Esophagus muscularis mucosa (tissue), 3 donors: ENCODE measurements at regions not wholly inside any gene's neighbourhood (a gene's known extent, or its start where the extent isn't known, plus 50 kb on each side); places are given as distances from the start of the nearest gene placed in this dataset.

Experiments
- POLR2A ChIP-seq: fragments of 450-650 bp; IDR thresholded peaks from one replicate; pipeline ENCODE4 v1.6.1; 2017; ENCODE audit warnings: antibody characterized with exemption, moderate library complexity, mild to moderate bottlenecking, low read depth
- TF ChIP-seq, protein P1 (sequence below), 3 experiments: fragments of 200-600 bp in 2 of 3; fragments of 450-650 bp in 1 of 3; sonication (generic) in 2 of 3; IDR thresholded peaks; one replicate each; pipeline ENCODE4 v1.5.1; 2017 to 2019; ENCODE audit warnings: antibody characterized with exemption in 3 of 3, mild to moderate bottlenecking in 2 of 3, moderate library complexity in 1 of 3

DNA sequence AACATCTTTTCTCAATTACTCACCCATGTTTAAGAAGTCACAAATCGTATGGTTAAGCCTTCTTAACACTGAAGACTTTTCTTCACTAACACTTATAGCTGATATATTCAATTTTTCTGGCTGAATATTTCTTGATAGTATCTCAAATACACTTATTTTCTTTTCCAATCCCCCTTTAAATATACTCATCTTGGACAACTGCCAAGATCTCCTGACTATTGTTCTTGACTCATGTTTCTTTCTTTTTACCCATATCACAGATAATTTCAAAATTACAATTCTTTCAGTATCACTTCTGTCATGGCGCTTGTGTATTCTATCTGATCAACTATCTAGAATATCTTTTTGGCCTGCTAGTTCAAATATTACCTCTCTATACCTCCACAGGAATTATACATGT is 954.3 kb upstream of the ACVR2A start:
- TF ChIP-seq POLR2A = no peak
- TF ChIP-seq, protein P1, sequence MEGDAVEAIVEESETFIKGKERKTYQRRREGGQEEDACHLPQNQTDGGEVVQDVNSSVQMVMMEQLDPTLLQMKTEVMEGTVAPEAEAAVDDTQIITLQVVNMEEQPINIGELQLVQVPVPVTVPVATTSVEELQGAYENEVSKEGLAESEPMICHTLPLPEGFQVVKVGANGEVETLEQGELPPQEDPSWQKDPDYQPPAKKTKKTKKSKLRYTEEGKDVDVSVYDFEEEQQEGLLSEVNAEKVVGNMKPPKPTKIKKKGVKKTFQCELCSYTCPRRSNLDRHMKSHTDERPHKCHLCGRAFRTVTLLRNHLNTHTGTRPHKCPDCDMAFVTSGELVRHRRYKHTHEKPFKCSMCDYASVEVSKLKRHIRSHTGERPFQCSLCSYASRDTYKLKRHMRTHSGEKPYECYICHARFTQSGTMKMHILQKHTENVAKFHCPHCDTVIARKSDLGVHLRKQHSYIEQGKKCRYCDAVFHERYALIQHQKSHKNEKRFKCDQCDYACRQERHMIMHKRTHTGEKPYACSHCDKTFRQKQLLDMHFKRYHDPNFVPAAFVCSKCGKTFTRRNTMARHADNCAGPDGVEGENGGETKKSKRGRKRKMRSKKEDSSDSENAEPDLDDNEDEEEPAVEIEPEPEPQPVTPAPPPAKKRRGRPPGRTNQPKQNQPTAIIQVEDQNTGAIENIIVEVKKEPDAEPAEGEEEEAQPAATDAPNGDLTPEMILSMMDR (IDR thresholded peaks at IDR 0.05) = no peak
